Medulla oblongata (tissue), 1 donor: ENCODE measurements at regions not wholly inside any gene's neighbourhood (a gene's known extent, or its start where the extent isn't known, plus 50 kb on each side); places are given as distances from the start of the nearest gene placed in this dataset.

ENCODE experiments used
- DNase-seq: peaks from one replicate; pipeline ENCODE4 v3.0.0-alpha.2; 2015; ENCODE audit errors: extremely low spot score

DNA sequence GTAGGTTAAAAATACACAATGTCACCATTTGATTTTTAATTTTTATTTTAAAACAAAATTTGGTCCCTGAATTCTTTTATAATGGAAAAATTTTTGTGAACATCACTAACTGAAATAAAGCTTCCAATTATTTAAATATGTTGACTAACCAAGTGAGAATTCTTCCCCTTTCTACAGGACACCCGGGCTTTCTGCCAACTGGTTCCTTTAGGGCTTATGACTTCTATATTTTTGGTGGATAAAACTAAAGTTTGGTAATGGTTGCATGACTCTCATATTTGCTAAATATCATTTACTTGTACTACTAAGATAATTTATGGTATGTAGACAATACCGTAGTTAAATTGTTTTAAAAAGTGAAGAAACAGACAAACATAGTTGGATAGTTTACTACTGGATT is 291.0 kb upstream of the DOK6 start:
- DNase-seq = no peak

DNA sequence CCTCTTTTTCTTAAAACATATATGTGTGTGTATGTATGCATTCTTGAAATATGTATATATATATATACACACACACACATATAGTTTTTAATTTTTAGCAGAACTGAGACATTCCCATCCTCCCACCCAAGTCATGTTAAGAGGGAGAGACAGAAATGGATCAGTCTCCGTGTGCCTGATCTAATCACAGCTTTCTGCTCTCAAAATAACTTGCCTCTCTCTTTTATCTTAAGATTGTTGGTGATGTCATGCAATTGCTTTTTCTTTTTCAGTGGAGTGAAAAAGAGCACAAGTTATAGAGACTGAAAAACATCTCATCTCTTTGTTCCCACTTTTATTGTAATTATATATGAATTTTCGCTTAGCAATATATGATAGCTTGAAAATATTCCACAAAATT is 279.9 kb upstream of the DOK6 start:
- no peak for DNase-seq

DNA sequence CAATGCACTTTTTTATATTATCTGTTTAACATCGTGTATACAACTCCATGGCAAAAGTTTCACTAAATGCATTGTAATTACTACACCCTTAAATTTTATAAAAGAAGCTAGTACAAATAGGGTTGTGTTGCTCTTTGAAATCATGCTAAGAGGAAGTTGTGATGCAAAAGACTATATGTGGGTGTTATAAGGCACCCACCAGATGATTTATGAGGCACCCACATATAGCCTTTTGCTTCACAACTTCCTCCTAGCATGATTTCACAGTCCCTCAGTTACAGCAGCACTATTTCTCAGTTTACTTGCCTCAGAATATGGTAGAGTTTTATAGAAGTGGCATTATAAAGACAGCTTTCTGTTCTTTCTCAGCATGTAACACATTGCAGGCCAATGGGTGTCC is 277.3 kb upstream of the DOK6 start:
- DNase-seq = no peak

DNA sequence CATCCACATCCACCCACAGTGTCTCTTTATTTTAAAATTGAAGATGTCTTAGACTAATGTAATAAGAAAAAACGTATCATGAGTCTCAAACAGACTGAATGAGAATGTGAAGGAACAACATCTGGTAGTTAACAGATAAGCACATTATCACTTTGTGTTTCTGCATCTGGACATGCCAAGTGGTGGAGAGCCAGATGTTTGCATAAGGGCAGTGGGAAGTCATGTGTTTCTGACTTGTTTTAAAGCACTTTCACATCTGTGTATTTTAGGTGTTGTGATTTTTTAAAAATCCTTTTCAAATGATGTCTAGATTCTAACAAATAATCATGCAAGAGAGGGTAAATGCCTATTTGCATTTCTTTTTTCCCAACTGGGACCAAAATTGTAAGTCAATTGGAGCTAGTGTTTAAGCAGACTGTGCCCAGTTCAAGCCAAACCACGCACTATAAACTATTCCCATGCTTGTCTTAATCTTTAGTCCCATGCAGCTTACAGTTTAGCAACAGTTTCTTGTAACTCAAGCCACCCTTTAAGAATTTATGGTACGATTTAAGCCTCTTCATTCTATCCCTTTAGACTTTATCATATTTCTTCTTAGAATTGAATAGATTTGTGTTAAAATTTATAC is 272.7 kb upstream of the DOK6 start:
- DNase-seq = no peak

DNA sequence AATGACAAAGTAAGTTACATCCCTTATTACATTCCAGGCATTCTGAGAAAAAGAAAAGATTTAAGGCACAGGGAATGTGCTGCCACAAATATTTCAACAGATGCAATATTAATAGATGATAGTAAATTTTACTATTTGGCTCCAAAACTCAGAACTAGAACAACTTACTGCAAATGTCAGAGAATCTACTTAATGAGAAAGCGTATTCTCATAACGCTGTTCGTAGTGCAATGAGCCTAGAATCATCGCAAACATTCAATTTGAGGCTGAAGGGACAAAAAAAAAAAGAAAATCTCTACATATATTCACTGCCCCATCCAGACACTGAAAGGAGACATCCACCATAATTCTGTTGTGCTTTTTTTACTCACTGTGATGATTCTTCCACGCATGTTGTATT is 272.1 kb upstream of the DOK6 start:
- no peak for DNase-seq

DNA sequence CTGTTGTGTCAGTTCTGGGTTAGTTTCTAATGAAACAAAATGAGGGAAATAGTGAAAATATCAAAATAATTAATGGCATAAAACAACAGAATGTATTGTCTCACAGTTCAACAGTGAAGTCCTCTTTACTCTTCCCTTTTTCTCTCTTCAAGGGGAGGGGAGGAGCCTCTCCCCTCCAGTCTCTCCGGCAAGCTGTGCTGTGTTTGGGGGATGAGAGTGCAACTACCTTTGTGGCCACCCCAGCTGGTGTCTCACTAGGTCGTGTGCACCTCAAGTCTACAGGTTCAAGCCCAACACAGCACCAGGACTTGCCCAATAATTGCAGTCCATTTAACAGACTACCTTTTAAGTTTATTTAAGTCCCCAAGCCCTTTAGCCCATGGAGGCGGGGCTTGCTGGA is 271.7 kb upstream of the DOK6 start:
- no peak for DNase-seq

DNA sequence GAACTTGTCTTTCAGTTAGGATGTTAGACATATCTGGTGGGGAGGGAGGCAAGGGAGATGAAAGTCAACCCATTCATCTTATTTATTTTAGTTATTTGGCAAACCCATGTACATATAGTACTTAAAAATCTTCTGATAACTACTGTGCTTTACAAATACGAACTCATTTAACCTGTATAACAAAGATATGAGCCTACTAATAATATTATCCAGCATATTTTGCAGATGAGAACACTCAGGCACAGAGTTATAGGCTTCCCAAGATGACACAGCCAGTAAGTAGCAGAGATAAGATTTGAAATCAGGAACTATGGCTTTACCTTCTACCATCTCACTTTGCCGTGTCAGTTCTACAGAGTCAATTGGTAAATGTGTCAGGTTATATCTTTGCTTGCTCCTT is 262.6 kb upstream of the DOK6 start:
- no peak for DNase-seq

DNA sequence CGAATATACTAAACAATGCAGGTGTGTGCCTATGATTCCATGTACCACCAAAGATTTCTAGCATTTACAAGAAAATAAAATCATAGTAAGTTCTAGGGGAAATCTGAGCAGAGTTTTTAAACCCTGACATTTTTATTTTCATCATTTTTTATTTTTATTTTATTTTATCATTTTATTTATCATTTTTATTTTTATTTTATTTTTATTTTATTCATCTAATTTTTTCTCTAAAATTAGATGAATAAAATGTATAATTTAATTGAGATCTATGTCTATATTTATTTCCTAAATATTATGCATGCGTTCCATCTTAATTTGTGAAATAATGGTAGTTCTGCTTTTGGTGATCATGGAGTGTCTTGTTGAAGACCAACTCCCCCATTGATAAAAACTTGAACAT is 257.6 kb upstream of the DOK6 start:
- DNase-seq = no peak

DNA sequence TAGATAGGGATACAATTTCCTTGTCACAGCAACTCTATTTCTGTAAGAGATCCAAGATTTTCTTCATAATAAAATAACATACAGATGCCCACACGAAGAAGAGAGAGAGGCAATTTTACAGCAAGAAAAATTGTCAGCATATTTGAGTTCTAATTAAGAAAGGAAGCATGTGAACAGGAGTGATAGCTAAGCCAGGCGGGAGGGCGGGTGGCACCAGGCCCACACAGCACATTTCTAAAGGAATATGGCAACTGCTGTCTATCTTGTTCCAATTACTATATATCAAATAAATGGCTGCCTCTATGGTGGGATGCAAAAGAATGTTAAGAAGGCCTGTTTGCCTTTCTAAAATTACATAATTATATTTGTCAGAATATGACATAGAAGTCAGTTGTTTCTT is 248.3 kb upstream of the DOK6 start:
- DNase-seq = no peak

DNA sequence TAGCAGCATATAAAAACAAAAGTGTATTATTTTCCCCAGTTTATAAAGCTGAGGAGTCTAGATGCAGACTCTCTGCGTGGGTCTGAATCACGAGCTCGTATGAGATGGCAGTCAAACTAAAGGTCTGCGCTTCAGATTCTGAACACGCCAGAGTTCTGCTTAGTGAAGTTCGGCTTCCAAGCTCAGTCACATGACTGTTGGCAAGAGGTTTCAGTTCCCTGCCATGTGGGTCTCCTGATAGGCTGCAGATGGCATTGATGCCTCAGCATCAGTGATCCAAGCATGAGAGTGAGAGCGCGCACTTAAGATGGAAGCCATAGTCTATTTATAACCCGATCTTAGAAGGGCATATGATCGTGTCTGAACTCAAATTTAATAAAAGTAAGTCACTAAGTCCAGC is 242.8 kb upstream of the DOK6 start:
- no peak for DNase-seq

DNA sequence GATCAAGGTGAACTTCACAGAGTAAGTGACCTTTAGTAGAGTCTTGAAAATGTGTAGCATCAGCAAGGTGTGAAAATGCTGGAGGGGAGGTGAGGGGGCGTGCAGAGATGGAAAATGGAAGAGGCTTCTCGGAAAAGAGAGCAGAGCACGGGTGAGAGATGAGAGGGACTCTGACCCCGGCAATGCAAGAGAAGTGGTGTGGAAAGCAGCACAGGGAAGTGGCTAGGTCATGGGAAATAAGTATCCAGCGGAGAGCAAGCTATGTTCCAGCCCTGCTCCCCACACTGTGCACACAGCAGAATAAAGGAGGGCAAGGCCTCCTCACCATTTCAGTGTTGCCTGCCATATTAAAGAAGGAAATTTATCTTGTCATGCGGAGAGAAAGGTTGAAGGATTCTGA is 241.7 kb upstream of the DOK6 start:
- no peak for DNase-seq

DNA sequence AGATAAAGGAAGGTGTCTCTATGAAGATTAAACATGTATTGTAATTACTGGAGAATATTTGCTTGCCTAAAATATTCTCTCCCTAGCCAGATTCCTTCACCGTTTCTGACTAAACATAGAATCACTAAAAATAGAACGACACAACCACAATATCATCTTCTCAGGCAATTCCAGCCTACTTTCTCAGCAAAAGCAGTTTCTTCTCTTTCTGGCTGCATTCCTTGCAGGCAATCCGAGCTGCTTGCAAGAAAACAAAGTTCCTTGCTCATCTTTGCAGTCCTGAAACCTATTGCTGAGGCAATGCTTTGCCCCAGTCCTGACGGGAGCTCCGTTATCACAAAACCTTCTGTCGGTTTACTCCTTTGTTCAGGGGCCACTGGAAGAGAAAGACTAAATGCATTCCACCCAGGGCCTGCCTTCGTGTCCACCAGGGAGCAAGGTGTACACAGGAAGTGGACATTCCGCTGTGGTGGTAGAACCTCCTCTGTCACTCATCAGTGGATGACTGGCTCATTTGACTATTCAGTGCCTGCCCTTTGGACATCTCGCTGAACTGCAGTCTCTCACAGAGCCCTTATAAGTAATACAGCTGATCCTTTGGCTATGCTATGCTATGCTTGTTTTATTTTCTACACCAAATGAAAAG is 239.2 kb upstream of the DOK6 start:
- DNase-seq = peak; percentile 2

DNA sequence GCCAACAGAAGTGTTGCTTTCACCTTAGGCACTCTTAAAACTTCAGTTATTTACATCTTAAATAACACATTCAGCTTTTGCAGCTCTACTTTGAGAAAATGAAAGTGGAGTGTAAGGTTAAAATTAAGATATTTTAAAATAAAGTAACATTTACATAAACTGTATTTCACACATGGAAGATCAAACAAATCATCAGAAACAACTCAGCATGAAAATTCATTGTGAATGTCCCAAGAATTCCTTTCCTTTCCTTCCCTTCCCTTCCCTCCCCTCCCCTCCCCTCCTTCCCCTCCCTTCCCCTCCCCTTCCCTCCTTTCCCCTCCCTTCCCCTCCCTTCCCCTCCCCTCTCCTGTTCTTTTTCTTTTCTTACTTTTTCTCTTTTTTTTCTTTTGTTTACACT is 238.0 kb upstream of the DOK6 start:
- no peak for DNase-seq

DNA sequence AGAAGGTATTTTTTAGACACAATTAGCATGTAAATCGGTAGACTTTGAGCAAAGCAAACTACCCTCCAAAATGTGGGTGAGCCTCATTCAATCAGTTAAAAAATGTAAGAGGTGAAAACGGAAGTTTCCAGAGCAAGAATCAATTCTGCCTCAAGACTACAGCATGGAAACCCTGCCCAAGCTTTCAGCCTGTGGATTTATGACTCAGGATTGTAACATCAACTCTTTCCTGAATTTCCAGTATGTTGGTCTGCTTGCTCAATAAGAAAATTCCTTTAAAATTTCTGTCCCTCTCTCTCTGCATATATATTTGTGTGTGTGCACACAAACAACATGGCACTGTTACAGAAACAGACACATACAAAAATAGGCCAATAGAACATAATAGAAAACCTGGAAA is 228.6 kb upstream of the DOK6 start:
- no peak for DNase-seq

DNA sequence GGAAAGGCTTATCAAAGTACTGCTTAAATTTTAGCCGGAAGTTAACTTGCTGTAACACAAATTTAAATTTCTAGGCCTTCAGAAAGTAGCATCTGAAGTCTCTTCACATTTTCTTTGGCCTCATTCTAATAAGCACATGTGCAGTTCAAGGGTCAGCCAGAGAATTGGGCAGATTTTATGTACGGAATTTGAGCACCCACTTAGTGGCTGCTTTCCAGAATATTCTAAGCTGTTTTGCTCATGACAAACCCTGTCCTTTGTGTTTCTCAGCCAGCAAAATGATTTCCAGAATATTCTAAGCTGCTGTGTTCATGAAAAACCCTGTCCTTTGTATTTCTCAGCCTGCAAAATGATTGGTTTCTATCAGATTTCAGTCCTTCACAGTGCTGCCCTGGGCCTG is 225.0 kb upstream of the DOK6 start:
- DNase-seq = no peak

DNA sequence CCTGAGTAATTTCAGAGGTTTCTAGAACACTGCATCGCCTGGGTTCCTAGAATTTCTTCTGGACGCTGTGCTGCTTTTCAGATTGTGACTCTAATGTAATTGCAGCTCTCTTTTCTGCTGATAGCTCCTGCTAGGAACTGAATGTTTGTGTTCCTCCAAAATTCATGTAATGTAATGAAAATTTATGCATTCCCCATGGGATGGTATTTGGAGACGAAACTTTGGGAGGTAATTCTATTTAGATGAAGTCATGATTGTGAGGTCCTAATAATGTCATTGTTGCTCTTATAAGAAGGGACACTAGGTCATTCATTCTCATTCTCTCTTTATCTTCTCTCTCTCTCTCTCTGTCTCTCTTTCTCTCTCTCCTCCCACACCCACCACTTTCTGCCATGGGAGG is 223.9 kb upstream of the DOK6 start:
- DNase-seq = no peak

DNA sequence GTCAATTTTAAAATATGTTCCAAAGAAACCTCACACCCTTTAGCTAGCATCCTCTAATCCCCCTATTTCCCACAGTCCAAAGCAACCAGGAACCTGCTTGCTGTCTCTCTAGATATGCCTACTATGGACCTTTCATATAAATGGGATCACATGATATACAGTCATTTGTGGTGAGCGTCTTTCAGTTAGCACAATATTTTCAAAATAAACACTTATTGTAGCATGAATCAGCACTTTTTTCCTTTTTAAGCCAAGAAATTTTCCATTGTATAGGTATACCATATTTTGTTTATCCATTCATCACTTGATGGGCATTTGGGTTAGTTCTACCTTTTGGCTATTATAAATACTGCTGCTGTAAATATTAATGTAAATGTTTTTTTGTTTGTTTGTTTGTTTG is 223.0 kb upstream of the DOK6 start:
- DNase-seq = no peak

DNA sequence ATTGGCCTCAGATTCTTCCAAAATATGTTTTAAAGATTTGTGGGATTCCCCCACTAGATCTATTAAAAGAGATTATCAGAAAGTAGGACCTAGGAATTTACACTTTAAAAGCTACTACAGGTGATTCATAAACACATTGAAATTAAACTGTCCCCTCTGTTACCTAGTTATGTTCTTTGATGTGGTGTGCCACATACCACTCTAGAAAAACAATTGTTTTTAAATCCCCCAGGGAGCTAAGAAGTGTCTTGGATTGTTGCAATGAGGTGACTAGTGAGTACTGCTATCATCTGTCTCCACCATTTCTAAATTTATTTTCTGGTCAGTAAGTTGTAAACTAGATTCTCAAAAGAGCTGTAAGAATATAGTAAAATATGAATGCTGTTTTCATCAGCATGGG is 214.5 kb upstream of the DOK6 start:
- DNase-seq = no peak

DNA sequence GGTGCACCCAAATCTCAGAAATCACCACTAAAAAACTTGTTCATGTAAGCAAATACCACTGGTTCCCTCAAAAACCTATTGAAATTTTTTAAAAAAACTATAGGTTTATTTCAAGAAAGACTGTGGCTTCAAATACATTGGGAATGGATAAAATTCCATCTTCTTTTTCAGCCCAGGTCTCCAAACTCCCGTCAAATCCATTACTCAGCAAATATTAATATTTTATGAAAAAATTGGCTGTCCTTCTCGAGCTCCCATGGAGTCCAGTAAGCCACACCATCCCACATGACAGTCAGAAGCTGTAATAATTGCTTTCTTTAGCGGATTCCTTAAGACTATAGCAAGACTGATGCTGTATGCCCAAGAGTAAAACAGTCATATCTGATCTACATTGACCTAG is 204.4 kb upstream of the DOK6 start:
- no peak for DNase-seq

DNA sequence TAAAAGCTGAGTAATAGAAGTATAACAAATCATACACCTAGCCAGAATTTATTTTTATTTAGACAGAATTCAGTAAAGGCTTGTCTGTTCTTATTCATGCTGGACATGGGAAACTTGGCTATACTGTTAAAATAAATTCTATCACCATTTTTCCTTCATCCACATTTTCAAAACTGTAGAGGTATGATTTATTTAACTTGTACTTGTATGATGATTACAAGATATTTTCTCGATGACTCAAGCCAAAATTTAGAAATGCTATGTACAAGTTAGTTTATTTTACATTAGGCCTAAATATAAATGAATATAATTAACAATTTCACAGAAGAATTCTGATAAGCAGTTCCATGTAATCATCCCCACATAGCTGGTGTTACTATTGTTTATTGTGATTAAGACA is 194.8 kb upstream of the DOK6 start:
- no peak for DNase-seq

DNA sequence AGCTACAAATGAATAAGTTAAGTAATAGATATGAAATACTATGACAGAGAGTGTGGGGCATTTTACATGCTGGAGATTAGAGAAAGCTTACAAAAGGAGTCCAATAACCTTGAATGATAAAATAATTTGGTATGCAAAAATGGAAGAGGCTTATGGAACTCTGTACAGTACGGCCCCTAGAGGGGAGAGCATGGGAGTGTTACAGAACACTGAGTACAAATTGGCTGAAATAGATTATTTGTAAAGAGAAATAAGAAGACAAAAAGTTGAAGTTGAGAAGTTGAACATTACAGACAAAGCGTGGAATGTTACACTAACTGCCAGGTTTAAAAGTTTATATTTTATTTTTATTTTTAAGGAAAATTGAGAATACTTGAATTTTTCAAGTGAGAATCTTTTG is 192.1 kb upstream of the DOK6 start:
- DNase-seq = no peak

DNA sequence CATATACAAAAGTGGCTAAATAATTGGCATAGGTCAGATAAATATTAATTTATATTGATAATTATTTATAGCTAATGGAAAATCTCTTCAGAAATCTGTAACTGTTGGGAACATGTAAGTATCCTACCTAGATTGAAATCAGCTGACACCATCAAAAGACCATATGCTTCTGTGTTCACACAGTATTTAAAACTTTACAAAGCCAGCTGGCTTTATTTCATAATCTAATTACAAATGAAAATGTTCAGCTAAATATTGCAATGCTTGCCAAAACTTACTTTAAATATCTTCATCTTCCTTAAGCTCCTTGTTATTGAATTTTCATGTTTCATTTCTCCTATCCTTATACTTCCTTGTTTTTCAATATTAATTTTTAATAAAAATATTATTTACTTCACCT is 190.9 kb upstream of the DOK6 start:
- no peak for DNase-seq

DNA sequence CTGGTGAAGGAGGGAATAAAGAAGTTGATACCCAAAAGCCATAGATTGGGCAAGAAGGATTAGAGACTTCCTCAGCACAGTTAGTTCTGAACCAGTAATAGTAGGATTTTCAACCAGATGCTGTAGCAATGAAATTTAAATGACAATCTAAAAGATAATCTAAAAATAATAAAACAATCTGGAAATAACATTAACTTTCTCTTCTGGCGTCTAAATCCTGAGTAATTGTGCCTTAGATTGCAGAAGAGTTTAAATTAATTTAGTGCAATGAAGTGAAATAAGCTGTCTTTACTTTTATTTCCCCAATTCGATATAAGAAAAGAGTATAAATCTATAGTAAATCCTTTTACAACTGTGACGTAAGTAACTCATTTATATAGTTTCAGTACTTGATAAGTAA is 186.8 kb upstream of the DOK6 start:
- no peak for DNase-seq

DNA sequence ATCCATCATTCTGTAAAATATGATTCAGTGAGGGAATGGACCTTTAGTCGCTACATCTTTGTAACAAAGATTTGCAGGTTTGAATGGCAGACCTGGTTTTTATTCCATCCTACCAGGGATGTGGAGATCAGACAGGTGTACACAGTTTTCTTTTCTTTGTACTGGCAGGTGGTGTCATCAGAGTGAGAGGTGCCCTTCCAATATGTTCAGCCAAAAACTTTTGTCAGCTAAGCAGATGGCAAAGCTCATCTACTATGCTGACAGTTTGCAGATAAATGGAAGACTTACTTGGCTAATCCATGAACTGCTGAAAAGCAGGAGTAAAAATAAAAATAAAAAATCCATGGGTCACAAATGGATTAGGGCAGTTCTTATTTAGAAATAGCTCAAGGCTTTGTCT is 185.5 kb upstream of the DOK6 start:
- DNase-seq = no peak
